Progenitor cell of endocrine pancreas (in vitro differentiated cells): ENCODE measurements at regions not wholly inside any gene's neighbourhood (a gene's known extent, or its start where the extent isn't known, plus 50 kb on each side); places are given as distances from the start of the nearest gene placed in this dataset.

Source experiments
- DNase-seq: peaks from one replicate; pipeline ENCODE4 v3.0.0; 2021; ENCODE audit warnings: low spot score; ENCODE audit not compliant: unreplicated experiment
- H3K27ac Mint-ChIP-seq: 2 replicates; pipeline ENCODE4 v1.8.0; 2021; ENCODE audit warnings: mild to moderate bottlenecking, moderate library complexity, mixed read lengths
- H3K27me3 Mint-ChIP-seq: 2 replicates; pipeline ENCODE4 v1.8.0; 2021; ENCODE audit warnings: mixed read lengths
- H3K36me3 Mint-ChIP-seq: 2 replicates; pipeline ENCODE4 v1.8.0; 2022; ENCODE audit warnings: mixed read lengths; ENCODE audit not compliant: insufficient read depth
- H3K4me1 Mint-ChIP-seq: 2 replicates; pipeline ENCODE4 v1.8.0; 2021; ENCODE audit warnings: low read depth, mixed read lengths
- H3K4me3 Mint-ChIP-seq: 2 replicates; pipeline ENCODE4 v1.8.0; 2021; ENCODE audit warnings: low read depth, mild to moderate bottlenecking, moderate library complexity, mixed read lengths
- H3K9me3 Mint-ChIP-seq: 2 replicates; pipeline ENCODE4 v1.8.0; 2021; ENCODE audit warnings: low read depth, mixed read lengths
- CTCF ChIP-seq: fragments of 200-600 bp; sonication (generic); IDR thresholded peaks from one replicate; pipeline ENCODE4 v1.5.0; 2021; ENCODE audit warnings: antibody characterized with exemption, mild to moderate bottlenecking; ENCODE audit not compliant: unreplicated experiment

- TF ChIP-seq CTCF, result no peak
- Mint-ChIP-seq H3K4me3 (no peak overlapping the region), H3K27ac (no peak overlapping the region), H3K4me1 (peaks cover 14% of the 10 kb centered on the region), H3K36me3 (no peaks in the 10 kb centered on the region), H3K27me3 (no peaks in the 10 kb centered on the region), H3K9me3 (peaks cover under 1% of the 10 kb centered on the region)
- no peak for DNase-seq
These were observed 106.5 kb upstream of the GMDS start for GRCh38 chr6:2351807-2352431.

- H3K27me3 Mint-ChIP-seq, result no peaks in the 10 kb centered on the region
- peaks cover 14% of the 10 kb centered on the region for H3K4me1 Mint-ChIP-seq
- H3K36me3 Mint-ChIP-seq, result peaks cover 2% of the 10 kb centered on the region
- DNase-seq, result no peak
- no peak overlapping the region for H3K27ac Mint-ChIP-seq
- no peak for TF ChIP-seq CTCF
- peaks cover 3% of the 10 kb centered on the region for H3K9me3 Mint-ChIP-seq
- H3K4me3 Mint-ChIP-seq, result no peak overlapping the region
These were observed 105.7 kb upstream of the GMDS start for GRCh38 chr6:2351090-2351489.

- Mint-ChIP-seq H3K4me3 (no peak overlapping the region), H3K27me3 (no peaks in the 10 kb centered on the region), H3K36me3 (peaks cover 3% of the 10 kb centered on the region), H3K9me3 (peaks cover 9% of the 10 kb centered on the region), H3K27ac (no peak overlapping the region), H3K4me1 (no peaks in the 10 kb centered on the region)
- DNase-seq, result no peak
- TF ChIP-seq CTCF, result no peak
These were observed 100.7 kb upstream of the GMDS start for GRCh38 chr6:2346078-2346477.

GRCh38 chr6:2344319-2344905 lies 99.0 kb upstream of the GMDS start:
- peaks cover 3% of the 10 kb centered on the region for H3K36me3 Mint-ChIP-seq
- no peaks in the 10 kb centered on the region for H3K4me1 Mint-ChIP-seq
- DNase-seq, result no peak
- no peak overlapping the region for H3K27ac Mint-ChIP-seq
- no peak for TF ChIP-seq CTCF
- H3K4me3 Mint-ChIP-seq, result no peak overlapping the region
- H3K27me3 Mint-ChIP-seq, result no peaks in the 10 kb centered on the region
- peaks cover 19% of the 10 kb centered on the region for H3K9me3 Mint-ChIP-seq

- Mint-ChIP-seq H3K27ac (no peak overlapping the region), H3K9me3 (peaks cover 56% of the 10 kb centered on the region), H3K4me3 (no peak overlapping the region), H3K36me3 (peaks cover 33% of the 10 kb centered on the region), H3K4me1 (no peaks in the 10 kb centered on the region), H3K27me3 (no peaks in the 10 kb centered on the region)
- no peak for TF ChIP-seq CTCF
- no peak for DNase-seq
These were observed 82.2 kb upstream of the GMDS start for GRCh38 chr6:2327591-2327990.
